Fibroblast of skin of scalp (primary cell): ENCODE measurements at regions not wholly inside any gene's neighbourhood (a gene's known extent, or its start where the extent isn't known, plus 50 kb on each side); places are given as distances from the start of the nearest gene placed in this dataset.
A peak's percentile ranks its signal among the peaks of the same experiment; 100 is the strongest.
"Not testable (repeated sequence)": the region's sequence is repeated elsewhere in the genome, so short reads cannot be mapped to it uniquely, and the experiment has no call there.

ENCODE experiments used
- DNase-seq: peaks from one replicate; pipeline ENCODE4 v3.0.0-alpha.2; 2013

GRCh38 chr3:187466306-187466705 is 98.1 kb downstream of the RTP4 start:
- not testable (repeated sequence) for DNase-seq

GRCh38 chr3:187465503-187465902 is 97.3 kb downstream of the RTP4 start:
- no peak for DNase-seq

- DNase-seq: no peak
These were observed 96.5 kb downstream of the RTP4 start for GRCh38 chr3:187464682-187465081.

- no peak for DNase-seq
These were observed 90.7 kb downstream of the RTP4 start for GRCh38 chr3:187458921-187459320.

GRCh38 chr3:187458383-187458782 is 90.2 kb downstream of the RTP4 start:
- no peak for DNase-seq

- DNase-seq: peak; percentile 30
These were observed 88.1 kb downstream of the RTP4 start for GRCh38 chr3:187456250-187456649.

- DNase-seq: peak; percentile 26
These were observed 86.1 kb downstream of the RTP4 start for GRCh38 chr3:187454085-187454815.

GRCh38 chr3:187450431-187451190 is 82.4 kb downstream of the RTP4 start:
- no peak for DNase-seq

- DNase-seq: no peak
These were observed 80.5 kb downstream of the RTP4 start for GRCh38 chr3:187448674-187449073.

GRCh38 chr3:187447737-187448136 is 79.6 kb downstream of the RTP4 start:
- no peak for DNase-seq

- no peak for DNase-seq
These were observed 77.2 kb downstream of the RTP4 start for GRCh38 chr3:187445356-187445755.

GRCh38 chr3:187434524-187434923 is 66.3 kb downstream of the RTP4 start:
- no peak for DNase-seq

- DNase-seq: no peak
These were observed 62.4 kb downstream of the RTP4 start for GRCh38 chr3:187430576-187430975.
